GM19372 (cell line): ENCODE measurements at regions not wholly inside any gene's neighbourhood (a gene's known extent, or its start where the extent isn't known, plus 50 kb on each side); places are given as distances from the start of the nearest gene placed in this dataset.

Experiments
- ATAC-seq: cut with Tn5 transposase; IDR thresholded peaks from one replicate; pipeline ENCODE4 v1.9.1; 2021; ENCODE audit warnings: mild to moderate bottlenecking, low read depth, moderate library complexity; ENCODE audit not compliant: unreplicated experiment

DNA sequence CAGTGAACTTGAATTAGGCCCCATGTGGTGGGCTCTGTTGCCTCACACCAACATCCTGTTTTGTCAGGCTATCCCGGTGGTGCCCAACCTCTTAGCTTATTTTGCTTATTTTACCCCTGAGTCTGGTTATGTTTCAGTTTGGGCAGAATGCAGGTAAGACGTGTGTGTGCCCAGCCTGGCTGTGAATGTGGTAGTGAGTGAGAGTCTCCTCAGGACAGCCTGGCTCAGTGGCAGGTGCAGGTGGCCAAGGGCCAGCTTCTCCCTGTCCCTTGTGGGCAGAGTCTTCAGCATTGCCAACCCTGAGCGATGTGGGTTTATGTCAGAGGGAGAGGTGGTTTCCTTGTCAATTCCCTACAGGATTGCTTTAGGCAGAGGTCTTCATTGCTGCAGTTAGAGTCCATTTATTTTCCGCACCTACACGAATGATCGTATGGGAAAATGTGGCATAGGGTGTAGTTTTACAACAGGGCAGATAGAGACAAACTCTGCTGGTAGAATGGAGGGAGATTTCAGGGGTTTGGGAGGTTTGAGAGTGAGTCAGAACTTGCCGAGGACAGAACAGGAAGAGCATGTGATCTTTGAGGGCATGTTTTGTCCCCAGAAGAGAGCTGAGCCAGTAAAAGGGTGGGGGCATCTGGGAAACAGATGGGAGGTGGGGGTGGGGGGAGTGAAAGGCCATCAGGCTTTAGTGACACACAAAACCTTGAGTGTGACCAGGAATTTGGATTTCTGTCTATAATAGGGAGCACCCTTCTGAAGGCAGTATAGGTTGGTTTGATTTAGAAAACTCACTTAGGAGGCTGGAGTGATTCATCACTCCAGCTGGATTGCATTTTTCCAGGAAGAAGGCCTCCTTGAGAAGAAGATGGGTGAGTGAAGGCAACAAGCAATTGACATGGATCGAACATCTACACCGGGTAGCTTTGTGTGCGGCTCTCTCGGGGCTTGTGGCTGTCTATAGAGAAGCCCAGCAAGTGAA is 156.2 kb upstream of the CELF4 start:
- no peak for ATAC-seq

DNA sequence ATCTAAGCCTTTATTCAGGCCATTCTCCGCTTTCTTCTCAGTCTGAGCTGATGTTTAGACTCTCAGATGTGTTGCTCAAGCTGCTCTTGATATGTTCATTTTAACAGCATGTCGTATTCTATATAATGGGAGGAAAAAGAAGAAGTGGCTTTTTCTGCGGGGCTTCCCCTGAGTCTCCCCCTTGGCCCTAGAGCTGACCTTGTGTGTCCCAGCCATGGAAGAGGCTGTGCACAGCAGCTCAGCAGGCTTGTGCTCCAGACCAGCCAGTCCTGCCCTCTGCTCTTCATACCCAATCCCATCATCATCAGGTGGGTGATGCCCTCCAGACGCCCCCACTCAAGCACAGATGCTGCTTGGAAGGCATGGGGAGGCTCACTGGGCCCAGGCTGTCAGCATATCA is 155.1 kb upstream of the CELF4 start:
- no peak for ATAC-seq

DNA sequence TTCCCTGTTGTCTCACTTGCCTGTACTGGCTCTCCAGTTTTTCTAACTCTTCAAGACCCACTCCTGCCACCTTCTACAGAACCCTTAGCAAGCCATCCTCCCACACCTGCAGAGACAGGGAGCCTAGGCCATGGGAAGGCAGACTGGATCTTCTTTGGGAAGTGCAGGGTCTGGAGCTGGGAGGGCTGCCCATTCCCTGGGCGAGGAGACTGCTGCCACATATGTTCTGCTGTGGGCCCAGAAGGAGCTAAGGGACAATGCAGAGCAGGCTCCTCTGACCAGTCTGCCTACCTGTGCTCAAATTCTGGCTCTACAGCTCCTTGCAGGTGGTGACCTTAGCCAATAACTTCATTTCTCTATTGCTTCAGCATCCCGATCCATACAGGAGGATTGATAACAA is 152.1 kb upstream of the CELF4 start:
- no peak for ATAC-seq

DNA sequence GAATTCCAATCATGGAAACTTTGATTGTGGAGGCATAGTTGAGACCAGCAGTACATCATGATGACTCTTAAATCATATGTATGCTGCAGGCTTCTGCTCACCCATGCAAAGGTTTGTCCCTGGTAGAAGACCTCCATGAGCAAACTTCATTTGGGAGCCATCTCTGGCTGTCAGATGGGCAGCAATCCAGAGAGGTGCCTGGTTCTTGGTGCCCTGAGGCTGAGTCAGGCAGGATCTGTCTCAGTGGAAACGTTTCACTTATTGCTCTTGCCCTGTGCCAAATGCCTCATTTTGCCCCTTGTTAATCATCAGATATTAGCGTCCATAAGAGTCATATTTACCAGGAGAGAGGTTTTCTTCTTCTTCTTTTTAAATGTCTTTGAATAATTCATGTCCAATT is 151.5 kb upstream of the CELF4 start:
- no peak for ATAC-seq

DNA sequence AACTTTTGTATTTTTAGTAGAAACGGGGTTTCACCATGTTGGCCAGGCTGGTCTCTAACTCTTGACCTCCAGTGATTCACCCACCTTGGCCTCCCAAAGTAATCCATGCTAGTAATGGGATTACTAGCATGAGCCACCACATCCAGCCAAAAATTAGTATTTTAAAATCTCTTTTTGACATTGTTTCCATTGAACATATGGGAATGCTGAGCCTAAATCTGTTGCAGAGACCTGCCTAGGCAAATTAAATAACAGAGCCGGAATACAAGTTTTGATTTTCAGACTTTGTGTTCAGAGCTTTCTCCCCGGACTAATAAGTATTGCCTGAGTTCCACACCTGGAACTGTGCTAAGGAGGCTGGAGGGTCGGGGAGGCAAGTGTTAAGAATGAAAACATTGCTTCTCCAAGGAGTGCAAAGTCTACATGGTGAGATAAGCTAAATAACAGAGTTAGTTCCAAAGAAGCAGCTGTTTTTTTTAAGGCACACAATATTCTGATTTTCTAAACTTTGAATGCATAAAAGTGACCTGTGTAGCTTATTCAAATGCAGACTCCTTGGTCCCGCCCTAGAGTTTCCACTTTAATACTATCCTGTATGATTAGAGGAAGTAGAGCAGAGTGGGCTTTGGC is 150.6 kb upstream of the CELF4 start:
- ATAC-seq = no peak

DNA sequence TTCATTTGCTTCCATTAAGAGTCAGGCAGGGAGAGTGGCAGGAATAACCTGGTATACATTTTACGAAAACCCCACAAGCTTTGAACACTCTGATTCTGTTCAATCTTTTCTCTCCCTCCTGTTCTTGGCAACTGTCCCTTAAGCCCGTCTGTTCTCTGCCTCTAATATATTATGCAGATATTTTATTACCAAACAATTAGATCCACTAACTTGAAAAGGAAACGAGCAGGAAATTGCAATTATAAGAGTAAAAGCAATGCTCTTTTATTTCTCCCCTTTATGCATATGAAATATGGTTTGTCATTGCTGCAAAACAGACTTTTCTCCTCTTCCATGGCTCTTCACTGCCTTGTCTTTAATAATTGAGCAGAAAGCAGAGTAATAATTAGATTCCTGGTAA is 149.1 kb upstream of the CELF4 start:
- no peak for ATAC-seq

DNA sequence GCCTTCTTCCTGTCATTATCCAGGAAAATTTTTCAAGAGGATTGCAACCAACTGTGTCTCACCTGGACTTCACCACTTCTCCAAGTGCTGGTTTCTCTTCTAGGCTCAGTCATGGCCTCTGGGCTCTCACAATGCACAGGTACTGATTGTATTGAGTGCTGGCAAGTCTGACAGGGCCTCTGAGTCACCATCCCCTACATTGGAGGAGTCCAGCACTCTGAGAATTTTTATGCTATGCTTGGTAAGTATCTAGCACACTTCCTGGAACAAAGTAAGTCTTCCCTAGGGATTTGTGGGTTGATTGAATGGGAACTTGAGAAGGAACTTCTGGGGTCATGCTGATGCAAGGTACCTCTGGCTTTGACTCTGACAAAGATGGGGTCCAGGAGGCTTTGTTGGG is 147.2 kb upstream of the CELF4 start:
- no peak for ATAC-seq

DNA sequence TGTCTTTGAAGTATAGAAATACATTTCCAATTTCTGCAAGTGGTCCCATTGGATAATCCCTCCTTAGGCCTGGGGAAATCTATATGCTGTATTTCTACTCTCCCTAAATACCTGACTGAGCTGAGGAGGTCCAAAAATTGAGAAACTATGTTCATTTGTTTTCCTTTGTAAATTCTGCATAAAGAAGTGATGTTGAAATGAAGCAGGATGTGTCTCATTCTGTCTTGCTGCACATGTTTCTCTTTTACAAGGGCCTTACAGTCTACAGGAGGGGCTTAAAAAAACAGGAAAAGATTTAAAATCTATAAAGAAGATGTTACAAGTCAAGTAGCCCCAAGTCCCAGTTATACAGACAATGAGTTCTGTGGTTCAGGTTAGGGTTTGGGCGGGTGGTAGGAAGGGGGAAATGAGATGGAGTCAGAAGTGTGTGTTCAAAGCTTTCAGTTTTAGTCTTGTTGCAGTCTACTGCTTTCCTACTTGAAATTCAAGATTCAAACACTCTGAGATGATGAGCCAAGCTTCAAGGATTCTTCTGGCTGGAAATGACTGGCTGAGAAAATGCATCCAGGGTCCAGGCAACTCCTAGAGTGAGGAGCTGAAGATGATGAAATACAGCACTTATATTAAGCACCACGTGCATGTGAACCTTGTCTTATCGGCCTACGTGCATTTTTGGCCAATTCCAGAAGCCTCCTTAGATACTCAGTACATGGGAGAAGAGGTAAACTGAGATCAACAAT is 146.3 kb upstream of the CELF4 start:
- ATAC-seq = no peak

DNA sequence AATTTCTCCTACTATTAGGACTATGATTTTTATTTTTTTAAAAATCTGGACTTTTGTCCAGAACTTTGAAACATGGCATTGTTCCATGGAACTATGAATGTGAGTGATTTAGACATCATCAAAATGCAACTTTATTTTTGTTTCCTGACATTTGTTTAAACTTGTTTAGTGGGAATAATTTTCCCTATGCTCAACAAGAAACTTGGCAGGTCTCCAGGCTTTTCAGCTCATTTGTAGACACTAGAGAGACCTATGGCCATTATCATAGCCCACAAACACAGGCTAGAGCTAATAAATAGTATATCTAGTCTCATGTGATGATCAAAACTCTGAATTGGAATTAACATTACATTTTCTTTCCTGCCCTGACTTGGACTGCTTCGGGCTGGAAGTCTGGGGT is 145.1 kb upstream of the CELF4 start:
- no peak for ATAC-seq

DNA sequence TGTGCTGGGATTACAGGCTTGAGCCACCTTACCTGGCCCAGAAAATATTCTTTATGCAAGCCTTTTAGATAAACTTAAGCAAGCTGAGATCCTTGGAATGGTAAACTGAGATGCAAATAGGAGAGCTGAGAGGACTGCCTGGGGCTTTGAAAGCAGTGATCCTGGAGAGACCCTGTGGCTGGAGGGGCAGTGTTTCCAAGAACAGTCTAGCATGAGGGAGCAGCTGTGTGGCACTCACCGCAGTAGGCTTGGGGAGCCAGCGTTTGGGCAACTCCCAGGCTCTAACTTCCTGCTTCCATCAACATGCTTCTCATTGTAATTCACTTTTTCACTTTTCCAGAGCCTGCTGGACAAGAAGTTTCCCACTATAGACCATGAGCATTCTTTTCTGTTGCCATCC is 144.1 kb upstream of the CELF4 start:
- no peak for ATAC-seq

DNA sequence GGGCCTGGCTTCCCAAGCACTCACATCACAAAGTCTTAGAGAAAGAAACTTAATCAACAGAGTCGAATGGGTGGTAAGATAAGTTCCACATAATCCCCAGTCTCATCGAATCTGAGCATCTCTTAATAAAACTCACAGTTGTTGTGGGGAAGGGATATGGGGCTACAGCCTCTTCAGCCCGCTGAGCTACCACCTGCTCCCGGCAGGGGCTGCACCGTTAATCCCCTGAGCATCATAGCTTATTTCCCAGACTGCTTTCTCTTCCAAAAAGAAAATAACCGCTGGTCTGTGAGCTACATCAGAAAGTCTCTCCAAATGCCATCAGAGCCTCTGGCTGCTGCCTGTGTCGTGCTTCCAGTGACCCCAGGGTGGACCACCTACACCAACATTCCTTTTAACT is 139.4 kb upstream of the CELF4 start:
- ATAC-seq = no peak

DNA sequence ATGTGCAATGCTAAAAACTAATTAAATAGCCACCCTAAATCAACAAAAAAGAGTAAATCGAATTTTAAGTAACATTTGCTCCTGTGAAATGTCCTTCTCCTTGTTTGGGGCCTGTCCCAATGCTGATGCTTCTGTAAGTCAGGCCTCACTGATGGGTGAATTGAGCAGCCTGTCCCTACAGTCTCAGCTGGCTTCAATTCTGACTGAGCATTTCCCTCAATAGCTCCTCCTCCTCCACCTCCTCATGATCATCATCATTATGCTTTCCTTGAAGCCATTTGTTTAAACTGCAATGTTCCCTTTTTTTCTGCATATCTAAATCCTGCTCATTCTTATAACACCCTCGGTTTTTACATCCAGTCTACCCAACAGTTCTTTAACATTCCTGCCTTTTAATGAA is 137.2 kb upstream of the CELF4 start:
- no peak for ATAC-seq

DNA sequence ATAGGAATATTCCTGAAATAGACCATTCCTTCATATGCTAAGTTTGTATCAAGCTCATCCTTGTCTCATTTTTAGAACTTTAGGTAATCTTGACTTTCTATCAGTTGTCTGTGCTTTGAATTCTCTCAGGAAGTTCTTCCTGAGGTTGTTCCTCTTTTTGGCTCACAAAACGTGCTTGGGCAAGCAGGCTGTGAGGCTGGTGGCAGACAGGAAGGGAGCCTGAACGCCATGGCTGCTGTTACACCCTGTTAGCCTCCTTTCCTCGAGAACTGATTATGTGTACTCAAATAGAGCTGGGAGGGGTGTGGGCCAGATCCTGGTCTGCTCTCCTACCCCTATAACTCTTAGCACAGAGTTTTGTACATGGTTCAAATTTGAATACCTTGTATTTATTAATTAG is 136.4 kb upstream of the CELF4 start:
- ATAC-seq = no peak

DNA sequence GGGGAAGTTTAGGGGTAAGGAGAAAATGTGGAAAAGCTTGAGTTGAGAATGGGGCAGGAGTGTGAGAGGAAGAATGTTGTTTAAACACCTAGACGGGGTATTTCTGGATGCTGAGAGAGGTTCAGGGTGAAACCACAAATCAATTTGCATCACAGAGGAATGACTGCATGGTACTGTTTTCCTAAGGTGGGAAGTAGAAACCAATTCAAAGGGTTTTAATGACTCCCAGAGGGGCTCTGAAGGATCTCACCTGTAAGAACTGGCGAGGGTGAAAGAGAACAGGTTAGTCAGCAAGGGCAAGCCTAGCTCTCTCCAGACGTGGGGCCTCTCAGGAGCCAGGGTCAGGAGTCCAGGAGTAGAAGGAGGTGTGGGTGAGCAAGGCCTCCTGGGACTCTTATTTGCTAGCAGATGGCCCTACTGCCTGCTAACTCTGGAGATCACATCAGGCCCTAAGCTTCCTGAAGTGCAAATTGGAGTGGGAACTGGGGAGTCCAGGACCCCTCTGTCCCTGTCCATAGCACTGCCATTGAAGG is 133.0 kb upstream of the CELF4 start:
- no peak for ATAC-seq

DNA sequence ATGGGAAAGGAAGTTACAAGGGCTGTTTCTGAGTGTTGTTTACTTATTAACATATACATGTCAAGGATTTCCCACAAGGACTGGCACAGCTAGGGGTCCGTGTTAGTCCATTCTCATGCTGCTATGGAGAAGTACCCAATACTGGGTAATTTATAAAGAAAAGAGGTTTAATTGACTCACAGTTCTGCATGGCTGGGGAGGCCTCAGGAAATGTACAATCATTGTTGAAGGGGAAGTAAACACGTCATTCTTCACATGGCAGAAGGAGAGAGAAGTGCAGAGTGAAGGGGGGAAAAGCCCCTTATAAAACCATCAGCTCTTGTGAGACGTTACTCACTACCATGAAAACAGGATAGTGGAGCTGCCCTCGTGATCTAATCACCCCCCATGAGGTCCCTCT is 128.9 kb upstream of the CELF4 start:
- ATAC-seq = no peak

DNA sequence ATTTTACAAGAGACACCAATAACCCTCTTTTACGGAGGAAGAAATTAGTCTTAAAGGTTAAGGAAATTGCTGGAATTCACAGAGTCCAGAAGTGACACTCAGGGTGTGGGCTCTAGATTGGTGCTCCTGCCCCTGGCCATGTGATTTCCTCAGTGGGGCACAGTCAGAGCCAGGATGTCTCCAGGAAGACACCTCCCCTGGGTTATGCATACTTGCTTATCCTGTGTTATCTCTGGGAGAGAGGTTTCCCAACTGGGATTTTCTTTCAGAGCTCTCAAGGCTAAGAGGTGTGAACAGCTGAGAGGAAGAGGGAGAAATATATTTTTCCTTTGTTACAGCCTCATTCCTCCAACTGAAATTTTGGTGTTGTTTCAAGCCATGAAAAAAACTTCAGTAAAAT is 125.6 kb upstream of the CELF4 start:
- ATAC-seq = no peak

DNA sequence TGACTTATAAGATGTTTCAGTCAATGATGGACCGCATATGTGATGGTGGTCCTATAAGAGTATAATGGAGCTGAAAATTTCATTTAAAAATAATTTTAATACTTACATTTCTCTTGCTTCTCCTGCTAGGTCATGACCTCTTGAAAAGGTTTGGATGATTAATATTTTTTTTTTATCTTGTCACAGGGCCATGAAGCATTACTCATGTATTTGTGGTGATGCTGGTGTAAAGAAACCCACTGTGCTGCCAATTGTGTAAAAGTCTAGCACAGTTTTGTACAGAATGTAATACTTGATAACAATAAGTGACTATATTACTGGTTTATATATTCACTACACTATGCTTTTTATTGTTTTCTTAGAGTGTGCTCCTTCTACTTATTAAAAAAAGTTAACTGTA is 124.2 kb upstream of the CELF4 start:
- no peak for ATAC-seq

DNA sequence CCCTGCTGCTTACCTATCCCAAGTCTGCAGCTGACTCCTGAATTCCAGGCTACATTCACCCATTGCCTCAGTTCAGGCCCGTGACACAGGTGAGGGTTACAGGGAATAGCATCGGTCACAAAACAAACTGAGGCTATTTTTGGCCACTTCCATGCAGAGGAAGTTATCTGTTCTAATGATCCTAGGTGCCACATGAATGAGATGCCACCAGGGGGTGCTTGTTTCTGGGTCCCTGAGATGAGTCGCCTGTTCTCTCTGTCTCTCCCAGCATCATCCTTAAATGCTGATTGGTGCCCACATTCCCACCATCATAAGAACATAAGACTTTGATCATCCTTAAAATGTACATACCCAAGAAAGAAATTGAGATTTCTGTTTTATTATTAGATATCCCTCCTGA is 119.0 kb upstream of the CELF4 start:
- ATAC-seq = no peak

DNA sequence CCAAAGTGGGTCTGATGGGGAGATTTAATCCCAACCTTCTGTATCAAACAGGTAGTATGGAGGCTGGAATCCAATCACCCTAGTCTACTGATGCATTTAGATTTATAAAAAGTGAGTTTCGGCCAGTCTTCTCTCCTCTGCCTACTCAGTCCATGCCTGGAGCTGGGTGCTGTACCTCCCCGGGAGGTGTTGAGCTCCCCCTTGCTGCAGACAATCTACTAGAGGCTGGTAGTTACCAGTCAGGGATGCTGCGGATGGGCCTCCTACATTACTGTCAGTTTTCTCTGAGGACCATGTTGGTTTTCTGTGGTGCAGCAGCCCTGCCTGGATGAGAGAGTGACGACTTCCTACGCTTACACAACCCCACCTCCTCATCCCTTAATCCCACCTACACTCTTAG is 118.6 kb upstream of the CELF4 start:
- no peak for ATAC-seq

DNA sequence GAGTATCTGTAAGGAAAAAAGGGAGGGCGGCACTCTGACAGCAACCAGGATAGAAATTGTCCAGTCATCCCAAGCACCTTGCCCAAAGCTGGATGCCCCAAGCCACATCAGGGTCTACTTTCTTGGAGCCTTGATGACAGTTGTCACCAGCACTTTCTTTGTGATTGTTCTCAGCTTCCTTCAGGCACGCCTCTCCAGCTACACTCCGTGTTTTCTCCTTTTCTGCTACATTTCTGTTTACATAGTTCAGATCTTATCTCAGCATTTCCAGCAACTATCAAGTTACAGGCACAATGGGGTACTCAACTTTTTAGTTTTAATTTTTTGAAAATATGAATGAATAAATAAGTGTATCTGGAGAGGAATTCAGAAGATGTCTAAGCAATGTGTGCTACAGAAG is 115.3 kb upstream of the CELF4 start:
- ATAC-seq = no peak

DNA sequence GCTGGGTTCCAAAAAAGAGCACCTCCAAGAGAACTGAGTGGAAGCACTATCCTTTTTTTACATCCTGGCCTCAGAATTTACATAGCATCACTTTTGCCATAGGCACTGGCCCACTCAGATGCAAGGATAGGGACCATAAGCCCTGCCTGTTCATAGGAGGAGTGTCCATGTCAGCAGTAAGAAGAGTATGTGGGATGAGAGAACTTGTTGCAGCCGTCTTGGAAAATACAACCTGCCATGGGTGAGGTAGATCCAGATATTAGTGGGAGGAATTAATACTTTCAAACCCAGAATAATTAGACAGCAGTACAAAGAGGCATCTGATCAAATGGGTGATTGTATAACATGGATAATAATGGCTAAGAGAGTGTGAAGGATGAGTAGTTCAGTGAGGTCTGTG is 110.7 kb upstream of the CELF4 start:
- ATAC-seq = no peak
